HG03460 (cell line): ENCODE measurements at regions not wholly inside any gene's neighbourhood (a gene's known extent, or its start where the extent isn't known, plus 50 kb on each side); places are given as distances from the start of the nearest gene placed in this dataset.

Source experiments
- ATAC-seq: cut with Tn5 transposase; IDR thresholded peaks from one replicate; pipeline ENCODE4 v1.9.1; 2021; ENCODE audit not compliant: unreplicated experiment

- ATAC-seq, result no peak
Measured at GRCh38 chr1:238153939-238154338, 263.2 kb upstream of the ZP4 start.

GRCh38 chr1:238153253-238153652 lies 262.5 kb upstream of the ZP4 start:
- ATAC-seq, result no peak

DNA sequence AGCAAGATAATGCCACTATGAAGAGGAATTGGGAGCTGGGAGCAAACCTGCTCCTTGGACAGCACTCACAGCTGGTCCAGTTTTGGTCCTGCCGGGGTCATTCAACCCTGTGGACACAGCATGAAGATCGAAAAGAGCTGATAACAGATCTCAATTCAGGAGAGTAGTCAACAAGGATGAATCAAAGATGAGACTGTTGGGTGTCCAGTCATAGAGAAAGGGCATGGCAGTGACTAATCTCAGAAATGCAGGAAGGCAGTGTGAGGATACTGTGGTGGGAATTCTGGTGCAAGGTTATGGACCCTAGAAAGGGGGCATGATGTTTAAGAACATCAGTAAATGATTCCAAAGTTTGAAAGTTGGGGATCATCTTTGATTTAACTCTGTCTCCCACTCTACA lies 261.4 kb upstream of the ZP4 start:
- ATAC-seq, result no peak

DNA sequence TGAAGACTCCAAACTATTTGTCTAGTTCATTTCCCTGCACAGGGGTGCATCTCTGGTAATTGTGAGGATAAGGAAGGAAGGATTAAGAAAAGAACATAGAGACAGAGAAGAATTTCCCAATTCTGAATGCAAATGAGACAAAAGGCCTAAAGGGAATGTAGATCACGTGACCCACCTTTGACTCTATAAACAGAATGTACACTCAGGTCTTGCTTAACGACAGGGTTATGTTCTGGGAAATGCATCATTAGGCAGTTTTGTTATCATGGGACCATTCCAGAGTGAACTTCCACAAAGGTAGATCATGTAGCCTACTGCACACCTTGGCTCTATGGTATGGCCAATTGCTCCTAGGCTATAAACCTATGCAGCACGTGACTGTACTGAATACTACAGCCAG lies 252.3 kb upstream of the ZP4 start:
- ATAC-seq, result no peak

DNA sequence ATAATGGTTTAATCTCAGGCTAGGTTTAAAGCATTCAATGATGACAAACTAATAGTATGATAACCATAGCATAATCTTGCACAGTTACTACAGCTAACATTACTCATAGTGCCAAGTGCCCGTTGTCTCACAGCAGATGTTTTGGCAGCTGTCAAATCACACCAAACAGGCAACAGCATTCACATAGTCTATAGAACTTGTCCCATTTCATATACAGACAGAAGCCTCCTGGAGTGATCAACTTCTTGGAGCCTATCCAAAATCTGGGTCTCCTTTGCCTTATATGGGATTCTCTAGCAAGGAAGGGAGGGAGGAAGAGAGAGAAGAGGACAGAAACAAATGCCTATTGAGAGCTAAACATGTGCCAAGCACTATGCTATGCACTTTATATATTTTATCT lies 250.6 kb upstream of the ZP4 start:
- ATAC-seq, result no peak

GRCh38 chr1:238139713-238140112 lies 249.0 kb upstream of the ZP4 start:
- ATAC-seq, result no peak

DNA sequence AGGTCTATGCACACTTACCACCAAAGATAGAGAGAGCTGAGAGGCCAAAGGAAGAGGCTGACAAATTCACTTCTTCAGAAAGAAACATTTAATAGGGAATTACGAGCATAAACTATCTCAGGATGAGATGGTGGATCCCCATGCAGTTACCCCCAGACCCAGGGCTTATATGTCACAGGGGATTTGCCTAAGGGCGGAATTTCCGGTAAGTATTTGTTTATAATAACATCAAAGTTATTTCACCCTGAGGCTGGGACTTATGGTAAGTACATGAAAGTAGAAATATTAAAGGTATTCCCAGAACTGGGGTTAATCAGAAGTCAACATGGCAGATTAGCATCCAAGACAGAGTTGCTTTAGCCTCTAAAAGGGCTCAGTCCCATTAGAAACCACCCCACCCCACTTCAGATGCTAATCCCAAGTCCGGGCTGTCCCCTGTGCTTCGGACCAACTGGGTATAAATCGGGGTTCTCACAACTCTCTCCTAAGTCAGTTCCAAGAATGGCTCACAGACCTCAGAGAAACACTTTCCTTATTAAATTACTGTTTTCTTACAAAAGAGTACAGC lies 247.4 kb upstream of the ZP4 start:
- ATAC-seq, result no peak

DNA sequence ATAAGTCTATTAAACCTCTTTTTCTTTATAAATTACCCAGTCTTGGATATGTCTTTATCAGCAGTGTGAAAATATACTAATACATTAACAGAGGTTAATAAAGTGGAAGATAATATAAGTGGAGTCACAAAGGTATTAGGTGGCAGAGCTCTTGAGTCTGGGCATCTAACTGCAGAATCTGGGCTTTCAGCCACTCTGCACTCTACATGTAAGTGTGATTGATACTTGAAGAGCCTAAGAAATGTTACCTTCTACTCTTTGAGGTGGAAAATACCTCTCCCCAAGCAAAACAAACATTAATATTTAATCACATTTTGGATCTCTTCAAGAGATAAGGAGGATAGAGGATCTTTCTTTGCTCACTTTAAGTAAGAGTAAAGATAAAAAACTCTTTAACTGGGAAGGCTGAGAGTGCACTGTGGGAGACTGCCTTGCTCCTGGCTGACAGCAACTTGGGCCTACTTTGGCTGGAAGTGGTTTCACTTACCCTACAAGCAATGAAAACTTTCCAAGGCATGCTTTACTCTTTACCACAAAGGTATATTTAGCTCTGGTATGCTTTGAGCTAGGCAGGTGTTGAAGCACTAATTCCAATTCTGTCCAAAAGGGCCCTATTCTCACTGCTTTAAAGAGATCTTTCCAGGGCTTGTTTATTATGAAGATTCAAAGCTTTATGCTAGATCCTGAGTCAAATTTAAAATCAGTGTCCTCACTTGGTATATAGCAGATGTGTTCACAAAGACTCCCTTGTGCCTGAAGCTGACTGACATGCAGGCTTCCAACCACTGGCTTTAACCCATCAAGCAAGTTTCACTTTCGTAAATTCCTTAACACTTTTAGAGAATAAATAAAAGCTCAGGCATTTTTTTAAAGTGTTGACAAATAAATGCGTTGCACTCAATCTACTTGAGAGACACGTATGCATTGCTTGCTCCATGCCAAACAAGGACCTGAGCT lies 245.3 kb upstream of the ZP4 start:
- ATAC-seq, result no peak

GRCh38 chr1:238129677-238130076 lies 239.0 kb upstream of the ZP4 start:
- no peak for ATAC-seq

DNA sequence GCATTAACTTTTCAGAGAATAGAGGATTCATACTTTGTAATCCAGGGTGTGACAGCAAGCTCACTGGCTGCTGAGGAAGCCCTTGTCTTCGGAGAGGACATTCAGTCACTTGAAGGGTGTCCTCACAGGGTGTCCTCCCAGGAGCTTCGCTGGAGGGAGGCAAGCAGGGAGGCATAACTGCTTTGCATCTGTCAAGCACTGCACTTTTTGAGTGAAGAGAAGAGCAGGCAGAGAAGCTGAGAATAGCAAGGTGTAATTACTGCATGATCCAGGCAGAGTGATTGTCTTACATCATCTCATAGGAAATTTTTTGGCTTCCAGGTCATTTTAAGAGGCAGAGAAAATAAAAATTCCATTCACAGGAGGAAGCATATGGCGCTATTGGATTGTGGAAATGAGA lies 232.5 kb upstream of the ZP4 start:
- ATAC-seq, result no peak

- no peak for ATAC-seq
Measured at GRCh38 chr1:238119861-238120260, 229.1 kb upstream of the ZP4 start.

DNA sequence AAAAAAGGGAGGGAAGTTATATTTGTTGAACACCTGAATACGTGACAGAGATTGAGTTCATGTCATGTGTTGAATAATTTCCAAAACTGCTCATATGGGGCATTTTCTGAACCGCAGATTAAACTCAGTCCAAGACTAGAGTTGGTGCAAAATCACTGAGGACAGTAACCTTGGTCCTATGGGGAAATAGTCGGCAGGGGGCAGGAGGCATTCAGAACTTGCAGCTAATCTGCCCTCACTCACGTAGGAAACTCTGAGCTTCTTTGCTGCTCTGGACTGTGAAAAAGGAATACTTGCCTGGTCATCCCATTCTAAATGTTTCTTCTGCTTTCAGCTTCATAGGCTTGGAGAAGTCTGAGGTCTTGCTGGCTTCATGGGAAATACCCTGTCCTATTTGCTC lies 228.3 kb upstream of the ZP4 start:
- no peak for ATAC-seq

DNA sequence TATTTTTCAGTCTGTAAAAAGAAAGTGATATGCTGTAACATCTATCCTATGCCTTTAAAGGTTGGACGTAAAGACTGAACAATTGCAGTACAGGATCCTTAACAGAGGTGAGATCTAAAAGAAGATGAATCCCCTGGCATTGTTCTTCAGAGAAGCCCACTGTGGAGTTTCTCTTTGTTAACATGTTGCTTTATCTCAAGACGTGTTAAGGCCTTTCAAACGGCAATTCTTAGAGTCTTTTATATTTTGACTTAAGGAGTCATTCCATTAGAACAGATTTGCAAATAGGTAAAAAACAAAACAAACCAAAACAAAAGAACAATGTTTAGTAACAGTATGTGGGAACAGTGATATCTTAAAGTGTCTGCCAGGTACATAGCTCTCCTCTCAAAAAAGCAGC lies 225.1 kb upstream of the ZP4 start:
- ATAC-seq, result no peak

GRCh38 chr1:238112952-238113621 lies 222.4 kb upstream of the ZP4 start:
- ATAC-seq, result no peak

DNA sequence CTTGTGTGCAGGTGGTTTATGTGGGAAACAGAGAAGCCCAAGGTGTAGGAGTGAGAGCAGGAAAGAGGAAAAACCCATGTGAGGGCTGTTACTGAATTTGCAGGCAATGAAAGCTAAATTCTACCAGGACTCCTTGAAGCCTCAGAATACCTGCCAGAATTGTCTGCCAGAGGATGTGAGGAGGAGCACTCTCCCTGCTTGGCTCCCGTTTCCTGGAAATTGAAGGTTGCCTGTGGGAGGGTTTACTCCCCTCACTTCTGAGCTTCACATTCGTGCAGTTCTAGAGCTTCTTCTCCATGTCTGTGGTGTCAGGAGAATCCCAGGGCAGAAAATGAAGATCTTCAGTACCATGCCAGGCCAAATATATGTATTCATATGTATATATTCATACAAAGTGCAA lies 220.8 kb upstream of the ZP4 start:
- no peak for ATAC-seq

GRCh38 chr1:238111081-238111480 lies 220.4 kb upstream of the ZP4 start:
- ATAC-seq, result no peak

DNA sequence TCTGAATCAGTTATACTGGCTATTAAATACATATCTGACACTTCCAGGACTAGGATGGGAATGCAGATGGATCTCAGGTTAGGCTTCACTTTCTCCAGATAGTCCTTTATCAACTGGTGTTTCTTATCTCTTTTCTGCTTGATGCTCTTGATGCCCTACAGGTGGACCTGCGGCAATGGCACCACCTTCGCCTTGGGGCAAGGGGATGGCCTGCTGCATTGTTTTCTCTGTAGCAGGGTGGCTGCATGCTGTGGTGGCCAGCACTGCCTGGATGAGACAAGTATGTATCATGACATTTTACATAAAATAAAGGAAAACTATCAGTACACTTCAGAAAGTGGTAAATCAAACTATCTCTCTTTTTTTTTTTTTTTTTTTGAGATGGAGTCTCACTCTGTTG lies 217.7 kb upstream of the ZP4 start:
- no peak for ATAC-seq

DNA sequence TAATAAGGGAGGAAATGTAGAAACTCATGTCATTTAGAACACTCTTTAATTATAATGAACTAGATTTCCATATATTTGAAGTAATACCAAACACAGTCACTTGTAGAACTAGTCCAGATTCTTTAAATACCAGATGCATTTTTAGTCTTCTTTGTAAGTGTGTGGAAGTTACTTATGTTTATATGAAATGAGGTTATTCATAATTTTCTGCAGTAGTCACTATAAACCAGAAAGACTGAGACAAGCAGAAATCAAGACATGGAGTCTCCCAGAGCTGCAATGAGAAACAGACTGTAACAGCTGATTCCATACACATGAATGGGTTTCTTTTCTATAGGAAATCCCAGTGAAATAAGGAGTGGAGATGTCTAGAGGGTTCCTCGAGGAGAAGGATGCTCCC lies 216.6 kb upstream of the ZP4 start:
- ATAC-seq, result no peak

DNA sequence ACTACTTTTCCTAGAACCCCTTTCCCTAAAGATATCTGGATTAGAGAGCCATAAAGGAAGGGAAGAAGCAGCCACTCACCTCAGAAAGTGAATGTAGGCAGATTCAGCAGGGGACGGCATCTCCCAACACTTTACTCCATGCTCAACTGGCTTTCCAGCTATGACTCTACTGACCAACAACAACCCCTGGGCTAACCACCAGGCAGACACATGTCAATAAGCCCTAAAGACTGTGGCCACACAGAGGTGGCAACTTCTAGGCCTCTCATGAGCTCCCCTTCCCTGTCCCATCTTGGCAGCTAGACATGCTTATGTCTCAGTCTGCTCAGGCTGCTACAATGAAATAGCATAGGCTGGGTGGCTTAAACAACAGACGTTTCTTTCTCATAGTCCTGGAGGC lies 214.0 kb upstream of the ZP4 start:
- ATAC-seq, result no peak

- ATAC-seq, result no peak
Measured at GRCh38 chr1:238101923-238102322, 211.2 kb upstream of the ZP4 start.

DNA sequence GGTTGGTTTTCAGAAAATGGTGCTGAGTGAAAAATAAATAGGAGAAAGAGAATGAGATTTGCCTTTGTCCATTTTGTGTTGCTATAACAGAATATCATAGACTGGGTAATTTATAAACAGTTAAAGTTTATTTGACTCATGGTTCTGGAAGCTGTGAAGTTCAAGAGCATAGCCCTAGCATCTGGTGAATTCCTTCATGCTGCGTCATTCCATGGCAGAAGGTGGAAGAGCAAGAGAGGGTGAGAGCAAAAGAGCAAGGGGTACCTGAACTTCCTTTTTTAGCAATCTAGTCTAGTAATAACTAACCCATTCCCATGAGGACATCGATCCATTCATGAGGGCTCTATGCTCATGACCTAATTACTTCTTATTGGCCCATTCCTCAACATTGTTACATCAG lies 209.1 kb upstream of the ZP4 start:
- ATAC-seq, result no peak

DNA sequence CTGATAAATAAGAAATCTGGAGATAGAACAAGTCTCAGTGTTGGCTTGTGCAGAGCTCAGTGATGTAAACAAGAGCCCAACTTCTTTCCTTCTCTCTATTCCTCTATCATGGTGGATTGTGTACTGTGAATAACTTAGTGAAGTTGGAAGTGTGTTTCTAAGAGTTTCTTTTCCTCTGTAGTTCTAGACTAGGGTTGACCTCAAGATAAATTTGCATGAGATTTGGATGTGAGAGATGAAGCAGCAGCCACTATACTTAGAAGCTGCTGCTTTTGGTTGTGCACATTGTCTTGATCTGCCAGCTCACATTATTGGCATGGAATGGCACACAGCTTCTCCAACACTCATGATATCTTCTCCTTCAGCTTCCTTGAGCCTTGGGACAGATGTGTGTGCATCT lies 198.9 kb upstream of the ZP4 start:
- ATAC-seq, result no peak
